HG03066 (cell line): ENCODE measurements at regions not wholly inside any gene's neighbourhood (a gene's known extent, or its start where the extent isn't known, plus 50 kb on each side); places are given as distances from the start of the nearest gene placed in this dataset.
"Not testable (repeated sequence)": the region's sequence is repeated elsewhere in the genome, so short reads cannot be mapped to it uniquely, and the experiment has no call there.

Experiments
- ATAC-seq: cut with Tn5 transposase; IDR thresholded peaks from one replicate; pipeline ENCODE4 v1.9.1; 2021; ENCODE audit warnings: low read depth; ENCODE audit not compliant: unreplicated experiment

DNA sequence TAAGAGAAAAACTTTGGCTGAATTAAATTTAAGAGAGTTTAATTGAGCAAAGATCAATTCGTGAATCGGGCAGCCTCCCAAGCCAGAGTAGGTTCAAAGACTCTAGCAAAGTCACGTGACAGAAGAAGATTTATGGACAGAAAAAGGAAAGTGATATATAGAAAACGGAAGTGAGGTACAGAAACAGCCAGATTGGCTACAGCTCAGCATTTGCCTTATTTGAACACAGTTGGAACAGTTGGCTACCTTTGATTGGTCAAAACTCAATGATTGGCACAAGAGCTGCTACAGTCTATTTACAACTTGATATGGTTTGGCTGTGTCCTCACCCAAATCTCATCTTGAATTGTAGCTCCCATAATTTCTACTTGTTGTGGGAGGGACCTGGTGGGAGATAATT lies 102.6 kb downstream of the PLG start:
- ATAC-seq, result no peak

DNA sequence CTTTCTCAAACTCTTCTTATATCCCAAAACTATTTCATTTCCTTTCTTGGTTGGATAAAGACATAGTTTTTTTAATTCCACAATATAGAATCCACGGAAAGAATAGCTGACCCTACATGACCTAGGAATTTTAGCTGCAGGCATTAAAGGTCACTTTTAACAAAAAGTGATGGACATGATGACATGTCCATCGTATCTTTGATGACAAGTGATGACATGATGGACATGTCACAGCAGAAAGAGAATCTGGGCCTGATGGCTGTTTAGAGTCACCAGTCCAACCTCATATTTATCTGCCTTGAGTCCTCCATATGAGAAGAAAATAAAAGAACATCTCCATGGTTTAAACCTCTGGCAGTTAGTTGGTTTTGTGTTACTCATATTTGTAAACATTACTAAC lies 106.2 kb downstream of the PLG start:
- ATAC-seq, result no peak

DNA sequence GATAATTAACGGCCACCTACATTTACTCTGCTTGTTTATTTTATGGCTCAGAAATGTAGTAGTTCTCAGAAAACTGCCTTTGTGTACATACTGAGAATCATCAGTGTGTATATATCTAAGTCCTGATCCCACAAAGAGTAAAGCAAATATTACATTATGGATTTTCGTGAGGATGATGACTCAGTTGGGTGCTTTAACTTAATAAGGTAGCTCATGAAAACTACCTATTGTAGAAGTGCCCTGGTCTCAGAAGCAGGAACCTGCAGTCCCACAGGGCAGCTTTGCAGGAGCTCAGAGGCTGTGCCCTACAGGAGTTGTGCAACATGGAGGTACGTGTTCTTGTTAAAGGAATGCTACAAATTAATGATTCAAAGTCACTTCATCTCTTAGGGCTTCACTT lies 108.2 kb downstream of the PLG start:
- ATAC-seq, result no peak

DNA sequence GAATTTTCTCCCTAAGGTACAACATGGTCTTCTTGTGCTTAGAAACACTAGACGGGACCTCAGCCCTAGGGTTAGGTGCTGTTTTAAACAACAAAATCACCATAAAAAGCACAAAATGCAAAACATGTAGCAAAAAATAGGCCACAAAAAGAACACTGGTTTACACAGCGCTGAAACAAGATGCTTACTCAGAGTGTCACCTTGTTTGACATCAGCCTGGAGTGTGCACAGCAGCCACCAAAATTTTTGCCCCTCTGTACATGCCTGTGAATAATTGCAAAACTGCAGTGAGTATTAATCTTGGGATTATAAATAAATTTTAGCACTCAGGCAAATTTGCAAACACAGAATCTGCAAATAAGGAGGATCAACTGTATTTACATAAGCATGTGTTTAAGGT lies 110.1 kb downstream of the PLG start:
- no peak for ATAC-seq

DNA sequence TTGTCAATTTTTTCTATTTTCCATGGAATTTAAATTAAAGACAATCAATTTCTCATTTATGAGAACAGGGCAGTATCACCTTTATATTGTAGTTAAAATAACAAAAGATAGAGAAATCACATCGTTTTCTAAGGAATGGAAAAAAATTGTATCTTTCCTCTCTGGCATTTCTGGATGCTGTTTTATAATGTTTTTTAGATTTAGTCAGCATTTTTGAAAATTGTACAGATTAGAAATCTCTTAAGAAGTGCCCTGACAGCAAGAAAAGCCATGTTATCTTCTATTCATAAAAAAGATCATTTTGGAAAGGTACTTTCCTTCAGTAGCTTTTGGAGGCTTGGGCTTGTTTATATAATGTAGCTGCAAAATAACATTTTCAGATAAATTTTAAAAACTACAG lies 116.9 kb downstream of the PLG start:
- ATAC-seq, result no peak

DNA sequence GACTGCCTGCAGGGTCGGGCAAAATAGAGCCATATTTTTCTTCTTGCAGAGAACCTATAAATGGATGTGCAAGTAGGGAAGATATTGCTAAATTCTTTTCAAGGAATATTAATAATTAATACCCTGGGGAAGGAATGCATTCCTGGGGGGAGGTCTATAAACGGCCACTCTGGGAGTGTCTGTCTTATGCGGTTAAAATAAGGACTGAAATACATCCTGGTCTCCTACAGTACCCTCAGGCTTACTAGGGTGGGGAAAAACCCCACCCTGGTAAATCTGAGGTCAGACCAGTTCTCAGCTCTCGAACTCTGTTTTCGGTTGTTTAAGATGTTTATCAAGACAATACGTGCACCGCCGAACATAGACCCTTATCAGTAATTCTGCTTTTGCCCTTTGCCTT lies 118.6 kb downstream of the PLG start:
- ATAC-seq, result not testable (repeated sequence)

DNA sequence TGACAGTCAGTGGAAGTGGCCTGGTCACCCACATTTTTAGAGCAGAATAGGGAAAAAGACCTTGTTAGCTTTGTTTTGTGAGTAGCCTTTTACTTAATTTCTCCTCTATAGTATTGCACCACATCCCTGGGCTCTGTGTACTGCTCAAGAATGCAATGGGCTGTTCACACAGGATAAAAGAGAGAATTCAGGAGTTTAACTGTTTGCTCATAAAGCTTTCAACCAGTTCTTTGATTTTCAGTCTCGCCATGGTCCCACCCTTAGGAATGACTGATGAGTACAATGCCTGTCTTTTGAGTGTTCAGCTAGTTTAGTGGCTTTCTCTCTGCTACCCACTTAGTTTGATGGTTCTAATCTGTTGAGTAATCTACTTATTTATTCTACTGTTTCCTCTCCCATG lies 129.7 kb downstream of the PLG start:
- no peak for ATAC-seq

DNA sequence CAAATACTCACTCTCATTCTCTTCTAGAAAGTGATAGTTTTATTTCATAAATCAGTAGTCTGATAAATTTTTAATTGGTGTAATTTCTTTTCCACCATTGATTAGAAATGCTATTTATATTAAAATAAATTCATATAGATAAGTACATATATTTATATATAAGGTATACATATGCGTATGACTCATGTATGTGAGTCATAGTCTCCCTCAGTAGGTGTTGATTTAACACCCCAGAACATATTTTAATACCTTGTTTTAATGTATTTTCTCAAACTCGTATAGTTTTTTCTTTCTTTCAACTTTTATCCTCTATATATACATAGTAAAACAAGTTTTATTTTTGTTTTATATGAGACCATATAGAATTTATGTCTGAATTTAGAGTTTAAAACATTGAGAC lies 130.4 kb downstream of the PLG start:
- no peak for ATAC-seq

DNA sequence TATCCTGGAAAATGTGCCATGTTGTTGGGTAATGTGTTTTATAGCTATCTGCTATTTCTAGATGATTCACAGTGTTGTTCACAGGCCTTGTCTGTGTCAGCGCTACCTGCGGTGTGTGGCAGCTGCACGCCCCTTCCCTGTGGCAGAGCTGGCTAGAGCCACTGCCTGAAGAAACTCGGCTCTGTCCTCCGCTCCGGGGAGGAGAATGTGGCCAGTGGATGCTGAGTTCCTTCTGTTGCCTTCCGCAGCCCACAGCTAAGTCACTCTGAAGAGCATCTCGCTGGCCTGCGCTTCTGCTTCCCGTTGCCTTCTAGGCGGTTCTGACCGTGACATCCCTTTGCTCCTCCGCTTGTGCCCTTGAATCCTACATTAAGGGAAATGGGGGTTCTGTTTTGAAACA lies 135.1 kb downstream of the PLG start:
- ATAC-seq, result no peak

DNA sequence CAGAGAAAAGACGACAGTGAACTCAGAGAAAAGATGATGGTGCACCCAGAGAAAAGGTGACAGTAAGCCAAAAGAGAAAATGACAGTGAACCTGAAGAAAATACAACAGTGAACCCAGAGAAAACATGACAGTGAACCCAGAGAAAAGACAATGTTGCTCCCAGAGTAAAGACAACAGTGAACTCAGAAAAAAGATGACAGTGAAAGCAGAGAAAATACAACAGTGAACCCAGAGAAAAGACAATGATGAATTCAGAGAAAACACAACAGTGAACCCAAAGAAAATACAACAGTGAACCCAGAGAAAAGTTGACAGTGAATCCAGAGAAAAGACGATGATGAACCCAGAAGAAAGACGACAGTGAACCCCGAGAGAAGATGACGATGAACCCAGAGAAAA lies 140.5 kb upstream of the MAP3K4 start:
- ATAC-seq, result no peak

DNA sequence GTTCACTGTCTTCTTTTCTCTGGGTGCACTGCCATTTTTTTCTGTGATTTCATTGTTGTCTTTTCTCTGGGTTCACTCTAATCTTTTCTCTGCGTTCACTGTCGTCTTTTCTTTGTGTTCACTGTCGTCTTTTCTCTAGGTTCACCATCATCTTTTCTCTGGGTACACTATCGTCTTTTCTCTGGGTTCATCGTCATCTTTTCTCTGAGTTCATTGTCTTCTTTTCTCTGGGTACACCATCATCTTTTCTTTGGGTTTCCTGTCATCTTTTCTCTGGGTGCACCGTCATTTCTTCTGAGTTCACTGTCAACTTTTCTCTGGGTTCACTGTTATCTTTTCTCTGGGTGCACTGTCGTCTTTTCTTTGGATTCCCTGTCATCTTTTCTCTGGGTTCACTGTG lies 137.6 kb upstream of the MAP3K4 start:
- no peak for ATAC-seq

DNA sequence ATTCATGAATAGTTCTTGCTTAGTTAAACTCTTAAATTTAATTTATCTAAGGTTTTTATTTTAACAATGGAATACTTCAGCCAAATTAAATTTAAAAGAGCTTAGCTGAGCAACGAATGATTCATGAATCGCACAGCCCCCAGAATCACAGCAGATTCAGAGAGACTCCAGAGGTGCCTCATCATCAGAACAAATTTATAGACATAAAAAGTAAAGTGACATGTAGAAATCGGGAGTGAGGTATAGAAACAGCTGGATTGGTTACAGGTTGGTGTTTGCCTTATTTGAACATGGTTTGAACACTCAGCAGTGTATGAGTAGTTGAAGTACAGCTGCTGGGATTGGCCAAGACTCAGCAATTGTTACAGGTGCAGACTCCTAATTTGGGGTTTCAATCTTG lies 132.7 kb upstream of the MAP3K4 start:
- ATAC-seq, result no peak

DNA sequence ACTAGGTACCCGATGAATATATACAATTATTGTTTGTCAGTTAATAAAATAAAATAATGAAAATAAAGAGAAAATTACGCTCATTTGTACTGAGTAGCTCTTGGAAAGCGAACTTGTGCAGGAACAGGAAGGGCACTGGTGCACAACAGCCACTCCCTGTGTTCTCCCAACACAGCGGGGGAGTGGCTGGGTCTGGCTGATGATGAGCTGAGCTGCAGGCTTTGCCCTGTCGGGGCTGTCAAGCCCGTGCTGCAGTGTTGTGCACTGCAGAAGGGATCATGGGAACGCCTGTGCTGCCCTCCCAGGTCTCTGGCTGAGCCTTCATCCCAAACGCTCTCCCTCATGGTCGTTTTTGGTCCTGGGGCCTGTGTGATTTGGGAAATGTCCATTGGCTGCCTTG lies 131.7 kb upstream of the MAP3K4 start:
- ATAC-seq, result no peak

DNA sequence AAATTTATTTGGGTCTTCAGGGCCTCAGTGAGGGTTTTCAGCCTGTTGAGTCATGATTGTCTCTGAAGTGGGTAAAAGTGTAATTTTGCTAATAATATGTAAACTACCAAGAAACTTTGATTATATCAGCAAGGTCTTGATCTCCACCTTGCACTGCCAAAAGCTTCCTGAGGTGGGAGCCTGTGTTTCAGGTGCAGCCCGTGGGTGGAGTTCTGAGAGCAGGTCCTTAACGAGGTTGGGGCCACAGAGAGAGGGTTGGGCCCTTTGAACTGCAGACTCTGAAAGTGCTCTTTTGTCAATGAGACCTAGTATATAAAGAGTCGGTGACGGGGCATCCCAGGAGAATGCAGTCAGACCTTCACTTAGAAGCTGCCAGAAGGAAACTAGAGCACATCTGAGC lies 129.7 kb upstream of the MAP3K4 start:
- no peak for ATAC-seq

DNA sequence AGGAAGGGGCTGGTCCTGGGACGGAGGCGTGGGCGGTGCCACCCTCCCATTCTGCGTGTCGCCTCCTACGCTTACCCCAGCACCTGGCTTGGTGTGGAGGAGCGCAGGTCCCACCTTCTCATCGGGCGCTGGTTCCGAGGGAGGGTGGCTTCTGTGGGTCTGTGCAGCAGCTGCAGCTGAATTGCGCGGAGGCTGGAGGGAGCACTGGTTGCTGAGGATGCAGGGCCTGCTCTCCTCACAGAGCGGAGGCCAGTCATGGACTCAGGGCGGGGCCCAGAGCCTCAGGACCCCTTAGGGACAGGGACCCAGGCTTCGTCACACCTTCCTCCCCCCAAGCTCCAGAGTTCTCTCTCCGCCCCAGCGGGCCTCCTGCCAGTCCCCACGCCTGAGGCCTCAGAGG lies 127.8 kb upstream of the MAP3K4 start:
- ATAC-seq, result no peak

DNA sequence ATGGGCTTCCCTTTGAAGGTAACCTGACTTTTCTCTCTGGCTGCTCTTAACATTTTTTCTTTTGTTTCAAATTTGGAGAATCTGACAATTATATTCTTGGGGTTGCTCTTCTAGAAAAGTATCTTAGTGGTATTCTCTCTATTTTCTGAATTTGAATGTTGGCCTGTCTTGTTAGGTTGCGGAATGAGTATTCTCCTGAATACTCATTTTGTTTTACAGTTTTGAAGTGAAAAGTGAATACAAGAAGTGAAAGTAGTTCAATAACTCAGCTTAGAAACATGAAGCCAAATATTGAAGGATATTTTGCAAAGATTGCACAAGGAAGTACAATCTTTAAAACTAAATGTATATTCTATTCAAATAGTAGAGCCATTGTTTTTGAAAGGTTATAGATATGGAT lies 120.2 kb upstream of the MAP3K4 start:
- no peak for ATAC-seq

DNA sequence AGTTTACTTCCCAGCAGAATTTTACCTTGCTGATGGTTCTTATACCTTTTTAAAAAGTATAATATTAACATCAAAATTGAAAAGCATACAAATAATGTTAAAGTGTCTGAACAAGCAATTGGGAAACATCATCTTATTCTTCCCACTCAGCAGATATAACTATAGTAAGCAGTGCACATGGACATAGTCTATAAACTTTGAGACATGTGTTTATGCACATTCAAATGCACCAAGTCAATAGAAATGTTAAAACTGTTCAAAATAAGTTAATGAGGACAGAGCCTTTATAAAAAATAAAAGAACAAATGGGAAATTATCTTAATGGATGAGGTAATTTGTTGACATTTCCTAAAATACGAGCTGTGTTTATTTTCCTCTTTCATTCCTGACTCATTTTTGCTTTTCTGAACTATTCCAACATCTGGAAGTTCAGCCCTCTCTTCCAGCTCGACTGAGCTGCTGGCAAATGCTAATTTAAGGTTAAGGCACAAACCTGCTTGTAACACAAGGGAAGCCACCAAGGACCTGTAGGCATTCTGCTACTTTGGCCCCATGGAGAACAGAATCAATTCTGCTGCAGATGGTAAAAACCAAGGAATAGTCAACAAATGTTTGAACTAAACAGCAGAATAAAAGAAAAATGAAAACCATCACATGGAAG lies 110.3 kb upstream of the MAP3K4 start:
- ATAC-seq, result no peak

DNA sequence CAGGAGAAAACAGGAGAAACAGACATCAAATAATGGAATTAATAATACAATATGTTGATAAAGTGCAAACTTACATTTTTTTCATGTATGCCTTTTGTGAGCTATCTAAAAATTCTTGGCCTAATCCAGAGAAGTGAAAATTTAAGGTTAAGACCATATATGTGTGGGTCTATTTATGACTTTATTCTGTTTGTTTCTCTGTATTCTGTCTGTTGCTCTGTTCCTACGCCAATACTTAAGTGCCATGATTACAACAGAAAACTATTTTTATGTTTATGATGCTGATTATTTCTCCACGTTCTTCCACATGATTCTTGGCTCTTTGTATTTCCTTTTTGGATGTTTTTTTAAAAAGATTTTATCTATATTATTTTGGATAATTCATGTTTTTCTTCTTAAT lies 109.6 kb upstream of the MAP3K4 start:
- no peak for ATAC-seq

DNA sequence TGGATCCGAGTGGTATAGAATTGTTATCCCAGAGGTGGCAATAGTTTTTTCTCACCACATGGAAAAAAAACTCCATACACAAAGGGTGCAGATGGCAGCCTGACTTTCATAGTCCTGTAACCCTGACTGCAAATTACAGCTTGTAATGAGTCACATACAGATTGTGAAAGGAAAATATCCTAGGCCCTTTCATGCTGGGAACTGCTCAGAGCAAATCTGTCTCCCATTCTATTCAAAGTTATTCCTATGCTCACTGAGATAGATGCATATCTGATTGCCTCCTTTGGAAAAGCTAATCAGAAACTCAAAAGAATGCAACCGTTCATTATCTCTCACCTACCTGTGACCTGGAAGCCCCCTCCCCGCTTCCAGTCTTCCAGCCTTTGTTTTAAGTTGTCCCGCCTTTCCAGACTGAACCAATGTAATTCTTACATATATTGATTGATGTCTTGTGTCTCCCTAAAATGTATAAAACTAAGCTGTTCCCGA lies 108.7 kb upstream of the MAP3K4 start:
- ATAC-seq, result no peak

DNA sequence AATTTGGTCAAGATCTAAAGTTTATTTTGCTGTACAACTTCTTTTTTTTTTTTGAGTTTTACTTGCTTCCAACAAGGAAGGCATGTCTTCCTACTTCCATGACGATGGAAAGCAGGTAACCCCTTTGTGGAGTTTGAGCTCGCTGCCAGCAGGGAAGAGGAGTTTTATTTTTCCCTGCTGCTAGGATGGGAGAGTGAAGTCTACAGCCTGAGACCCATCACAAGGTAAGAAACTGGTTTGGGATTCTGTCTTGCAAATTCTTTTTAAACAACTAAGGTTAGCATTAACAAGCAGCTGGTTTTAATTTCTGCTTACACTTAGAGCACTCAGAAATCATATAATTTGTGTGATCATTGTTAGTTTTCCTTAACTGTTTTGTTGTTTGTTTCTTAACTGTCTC lies 108.0 kb upstream of the MAP3K4 start:
- no peak for ATAC-seq

DNA sequence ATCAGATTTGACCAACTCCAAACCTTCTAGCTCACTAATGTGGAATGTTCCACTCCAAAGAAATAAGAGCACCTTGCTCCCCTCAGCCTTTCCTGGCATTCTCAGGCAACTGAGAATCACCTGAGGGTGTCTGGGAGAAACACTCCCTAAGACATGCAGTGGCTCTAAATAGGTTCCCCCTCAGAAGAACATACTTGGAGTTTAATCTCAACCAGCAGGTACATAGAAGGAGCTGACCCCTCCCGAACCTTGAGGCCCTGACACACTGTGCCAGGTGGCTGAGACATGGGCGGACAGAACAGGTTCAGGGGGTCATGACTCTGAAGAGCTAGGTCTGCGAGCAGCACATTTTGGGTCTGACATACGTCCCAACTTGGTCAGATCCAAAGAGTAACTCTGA lies 107.6 kb upstream of the MAP3K4 start:
- ATAC-seq, result no peak

DNA sequence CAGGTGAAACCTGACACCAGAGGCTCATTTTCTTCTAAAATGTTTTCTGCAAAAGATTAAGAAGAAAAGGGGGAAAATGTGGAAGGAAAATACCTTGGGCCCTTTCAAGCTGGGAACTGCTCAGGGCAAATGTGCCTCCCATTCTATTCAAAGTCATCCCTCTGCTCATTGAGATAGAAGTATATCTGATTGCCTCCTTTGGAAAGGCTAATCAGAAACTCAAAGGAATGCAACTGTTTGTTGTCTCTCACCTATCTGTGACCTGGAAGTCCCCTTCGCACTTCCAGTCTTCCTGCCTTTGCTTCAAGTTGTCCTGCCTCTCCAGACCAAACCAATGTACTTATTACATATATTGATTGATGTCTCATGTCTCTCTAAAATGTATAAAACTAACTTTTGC lies 102.4 kb upstream of the MAP3K4 start:
- not testable (repeated sequence) for ATAC-seq

DNA sequence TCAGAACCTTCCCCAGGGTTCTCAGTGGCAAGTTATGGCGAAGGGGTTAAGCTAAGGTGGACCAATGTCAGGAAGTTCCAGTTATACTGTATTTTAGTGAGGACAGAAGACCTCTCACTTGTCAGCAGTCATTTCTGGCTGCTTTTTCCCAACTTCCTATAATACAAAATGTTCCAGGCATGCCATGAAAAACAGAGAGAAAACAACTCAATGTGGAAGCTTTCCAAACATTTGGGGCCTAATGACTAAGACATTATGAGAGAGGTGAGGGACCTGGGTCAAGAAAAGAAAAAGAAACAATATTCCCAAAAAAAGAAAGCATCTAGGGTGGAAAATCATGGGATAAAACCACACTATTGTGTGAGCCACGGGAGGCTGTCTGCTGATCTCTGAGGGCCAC lies 99.9 kb upstream of the MAP3K4 start:
- no peak for ATAC-seq
